HCT116 (cell line): ENCODE measurements at regions not wholly inside any gene's neighbourhood (a gene's known extent, or its start where the extent isn't known, plus 50 kb on each side); places are given as distances from the start of the nearest gene placed in this dataset.

Source experiments
- ATAC-seq: fragments of 200-7000 bp; cut with Tn5 transposase; 2 replicates; pipeline ENCODE4 v1.9.1; 2020; ENCODE audit warnings: mild to moderate bottlenecking, moderate library complexity
- BruUV-seq: library from RNA; stranded (reverse); fragments of 400-500 nt; replicated peaks from 2 replicates; lab custom pipeline; 2021; lab: Mats Ljungman, UMichigan
- CTCF ChIA-PET: fragments of 300-600 bp; sonication (Branson Sonifier 250); formaldehyde crosslinking; loops from one replicate; lab custom pipeline; 2021; ENCODE audit warnings: antibody characterized with exemption; lab: Charles Lee
- POLR2A ChIA-PET: fragments of 300-600, 350-600 bp; sonication (Branson Sonifier 250); formaldehyde crosslinking; loops from one replicate; lab custom pipeline; 2021; ENCODE audit warnings: antibody characterized with exemption; lab: Charles Lee
- RAD21 ChIA-PET, 2 experiments: fragments of 300-600 bp; sonication (Branson Sonifier 250); formaldehyde crosslinking; loops; one replicate each; lab custom pipeline; 2023; ENCODE audit warnings: low total read pairs in 2 of 2; ENCODE audit not compliant: uncharacterized antibody in 2 of 2, unreplicated experiment in 2 of 2, low non-redundant PET in 1 of 2; lab: Charles Lee
- DNase-seq: peaks from one replicate; pipeline ENCODE4 v3.0.0-alpha.2; 2010; ENCODE audit warnings: low read depth, low spot score
- H2AFZ ChIP-seq: fragments of 200-600 bp; shearing (Covaris generic), sonication (generic); 2 replicates; pipeline ENCODE4 v1.6.1; 2017; ENCODE audit warnings: low read depth, mixed run types, mixed read lengths, antibody characterized with exemption, low read length; ENCODE audit not compliant: poor library complexity, severe bottlenecking
- H3K27ac ChIP-seq: 2 replicates; pipeline ENCODE4 v1.5.1; 2012; ENCODE audit warnings: low read depth, low read length
- H3K27me3 ChIP-seq: fragments of 200-600 bp; sonication (generic); 2 replicates; pipeline ENCODE4 v1.6.1; 2016; ENCODE audit warnings: mixed run types, low read length, mixed read lengths; ENCODE audit not compliant: insufficient read depth
- H3K36me3 ChIP-seq, 2 experiments: fragments of 200-500 bp in 1 of 2; fragments of 200-600 bp in 1 of 2; sonication (Bioruptor generic) in 1 of 2; sonication (generic) in 1 of 2; 2 replicates each; pipeline versions ENCODE4 v1.5.1 to v1.6.1; 2014 to 2016; ENCODE audit warnings: low read length in 2 of 2, inconsistent platforms in 1 of 2, mixed read lengths in 1 of 2, mixed run types in 1 of 2; ENCODE audit not compliant: insufficient read depth in 2 of 2, control insufficient read depth in 1 of 2
- H3K4me1 ChIP-seq, 2 experiments: fragments of 200-600 bp in 1 of 2; sonication (generic) in 1 of 2; 2 replicates each; pipeline versions ENCODE4 v1.5.1 to v1.6.1; 2012 to 2017; ENCODE audit warnings: low read length in 2 of 2, inconsistent platforms in 1 of 2, mild to moderate bottlenecking in 1 of 2, mixed read lengths in 1 of 2, mixed run types in 1 of 2, moderate library complexity in 1 of 2; ENCODE audit not compliant: insufficient read depth in 2 of 2, control insufficient read depth in 1 of 2
- H3K4me2 ChIP-seq: fragments of 200-600 bp; sonication (generic); 2 replicates; pipeline ENCODE4 v1.6.1; 2017; ENCODE audit warnings: mixed run types, low read length, mixed read lengths
- H3K4me3 ChIP-seq, 2 experiments: fragments of 200-600 bp in 1 of 2; sonication (generic) in 1 of 2; replicated peaks in 1 of 2; 2 replicates each; pipeline ENCODE4 v1.5.1; 2011 to 2016; ENCODE audit warnings: low read length in 2 of 2, control low read depth in 1 of 2, low read depth in 1 of 2, mild to moderate bottlenecking in 1 of 2, mixed read lengths in 1 of 2, mixed run types in 1 of 2
- H3K79me2 ChIP-seq: fragments of 200-600 bp; sonication (generic); 2 replicates; pipeline ENCODE4 v1.6.1; 2017; ENCODE audit warnings: mild to moderate bottlenecking, mixed run types, low read length, moderate library complexity, mixed read lengths; ENCODE audit not compliant: insufficient read depth
- H3K9ac ChIP-seq: fragments of 200-600 bp; sonication (generic); 2 replicates; pipeline ENCODE4 v1.6.1; 2016; ENCODE audit warnings: low read length, mixed read lengths
- H3K9me2 ChIP-seq: fragments of 200-600 bp; sonication (generic), shearing (Covaris generic); 2 replicates; pipeline ENCODE4 v1.6.1; 2017; ENCODE audit warnings: mixed run types, mild to moderate bottlenecking, moderate library complexity; ENCODE audit not compliant: insufficient read depth
- H3K9me3 ChIP-seq, 2 experiments: fragments of 200-500 bp in 1 of 2; fragments of 200-600 bp in 1 of 2; sonication (Bioruptor generic) in 1 of 2; sonication (generic) in 1 of 2; 2 replicates each; pipeline ENCODE4 v1.6.1; 2014 to 2017; ENCODE audit warnings: low read length in 2 of 2, mixed read lengths in 2 of 2, inconsistent platforms in 1 of 2, low read depth in 1 of 2, mild to moderate bottlenecking in 1 of 2, mixed run types in 1 of 2, moderate library complexity in 1 of 2; ENCODE audit not compliant: control insufficient read depth in 1 of 2, insufficient read depth in 1 of 2
- H4K20me1 ChIP-seq: fragments of 200-600 bp; sonication (generic), shearing (Covaris generic); 2 replicates; pipeline ENCODE4 v1.6.1; 2017; ENCODE audit warnings: mixed run types, mild to moderate bottlenecking, moderate library complexity; ENCODE audit not compliant: insufficient read depth
- CBX3 ChIP-seq: IDR thresholded peaks from 2 replicates; pipeline ENCODE4 v1.6.1; 2012; ENCODE audit warnings: low read depth
- CEBPB ChIP-seq: IDR thresholded peaks from 2 replicates; pipeline ENCODE4 v1.6.1; 2012; ENCODE audit warnings: low read depth
- ELF1 ChIP-seq: IDR thresholded peaks from 2 replicates; pipeline ENCODE4 v1.6.1; 2012; ENCODE audit warnings: low read depth, borderline replicate concordance
- EZH2 ChIP-seq: fragments of 200-600 bp; sonication (generic); IDR thresholded peaks from 2 replicates; pipeline ENCODE4 v1.6.1; 2017; ENCODE audit warnings: antibody characterized with exemption, mixed run types
- EZH2phosphoT487 ChIP-seq: fragments of 200-600 bp; IDR thresholded peaks from 2 replicates; pipeline ENCODE4 v1.6.1; 2018; ENCODE audit warnings: antibody characterized with exemption, borderline replicate concordance
- FOSL1 ChIP-seq: IDR thresholded peaks from 2 replicates; pipeline ENCODE4 v1.6.1; 2012; ENCODE audit warnings: low read depth
- JUND ChIP-seq: IDR thresholded peaks from 2 replicates; pipeline ENCODE4 v1.6.1; 2012
- POLR2AphosphoS5 ChIP-seq: IDR thresholded peaks from 2 replicates; pipeline ENCODE4 v1.6.1; 2011; ENCODE audit warnings: mild to moderate bottlenecking, low read depth, low read length, moderate library complexity
- RAD21 ChIP-seq: IDR thresholded peaks from 2 replicates; pipeline ENCODE4 v1.6.1; 2012; ENCODE audit warnings: low read depth, mild to moderate bottlenecking
- SIN3A ChIP-seq: IDR thresholded peaks from 2 replicates; pipeline ENCODE4 v1.6.1; 2012; ENCODE audit warnings: low read depth
- SRF ChIP-seq: IDR thresholded peaks from 2 replicates; pipeline ENCODE4 v1.6.1; 2012; ENCODE audit warnings: low read depth
- TCF7L2 ChIP-seq: IDR thresholded peaks from 2 replicates; pipeline ENCODE4 v1.7.0; 2011; ENCODE audit warnings: borderline replicate concordance, inconsistent platforms; ENCODE audit not compliant: insufficient read depth, insufficient read length; ENCODE audit errors: extremely low read depth
- YY1 ChIP-seq: IDR thresholded peaks from 2 replicates; pipeline ENCODE4 v1.6.1; 2011; ENCODE audit warnings: low read length, low read depth, moderate library complexity, mild to moderate bottlenecking; ENCODE audit not compliant: insufficient replicate concordance; ENCODE audit errors: extremely low read depth
- ZNF274 ChIP-seq: fragments of 200-500 bp; sonication (Bioruptor generic); IDR thresholded peaks from 2 replicates; pipeline ENCODE4 v1.6.1; 2014; ENCODE audit warnings: mild to moderate bottlenecking, low read depth, low read length, inconsistent platforms
- intact Hi-C: fragments of 100-400 bp; cut with micrococcal nuclease; formaldehyde crosslinking; loops from 2 replicates; pipeline ENCODE4 v1.10.0; 2022
- TF ChIP-seq, protein P1 (sequence below): IDR thresholded peaks from 2 replicates; pipeline ENCODE4 v1.6.1; 2012
- TF ChIP-seq, protein P2 (sequence below): IDR thresholded peaks from 2 replicates; pipeline ENCODE4 v1.6.1; 2011; ENCODE audit warnings: mild to moderate bottlenecking, low read length, moderate library complexity; ENCODE audit not compliant: insufficient replicate concordance; ENCODE audit errors: extremely low read depth

DNA sequence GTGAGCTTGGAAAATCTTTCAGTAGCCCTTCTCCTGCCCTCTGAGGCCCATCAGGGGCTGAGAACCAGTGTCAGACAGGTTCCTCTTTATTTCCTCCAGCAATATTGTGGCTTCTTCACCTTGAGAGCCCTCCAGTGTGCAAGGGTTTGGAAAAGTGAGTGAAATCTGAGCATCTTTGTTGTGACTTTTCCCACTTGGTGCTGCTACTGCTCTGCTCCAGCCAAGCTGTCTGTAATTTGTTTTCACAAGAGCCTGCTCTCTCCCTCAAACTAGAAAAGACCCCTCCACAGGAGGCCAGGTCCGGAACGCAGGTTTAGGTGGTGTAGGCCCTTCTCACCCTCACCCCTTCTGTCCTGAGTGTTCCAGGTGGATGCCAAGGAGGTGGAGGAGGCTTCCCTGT is 57.4 kb upstream of the SPRY4 start:
- peaks cover 21 to 35% of the 10 kb centered on the region in 2 experiments for H3K4me1 ChIP-seq
- H2AFZ ChIP-seq = no peak overlapping the region
- no peaks in the 10 kb centered on the region for H3K27me3 ChIP-seq
- no peak overlapping the region for H3K27ac ChIP-seq
- BruUV-seq = no TSS peak
- no peaks in the 10 kb centered on the region for H4K20me1 ChIP-seq
- RAD21 ChIA-PET = no interaction called here
- TF ChIP-seq EZH2phosphoT487 = no peak
- no peak for TF ChIP-seq POLR2AphosphoS5
- TF ChIP-seq, protein P1, sequence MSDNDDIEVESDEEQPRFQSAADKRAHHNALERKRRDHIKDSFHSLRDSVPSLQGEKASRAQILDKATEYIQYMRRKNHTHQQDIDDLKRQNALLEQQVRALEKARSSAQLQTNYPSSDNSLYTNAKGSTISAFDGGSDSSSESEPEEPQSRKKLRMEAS = no peak
- TF ChIP-seq, protein P2, sequence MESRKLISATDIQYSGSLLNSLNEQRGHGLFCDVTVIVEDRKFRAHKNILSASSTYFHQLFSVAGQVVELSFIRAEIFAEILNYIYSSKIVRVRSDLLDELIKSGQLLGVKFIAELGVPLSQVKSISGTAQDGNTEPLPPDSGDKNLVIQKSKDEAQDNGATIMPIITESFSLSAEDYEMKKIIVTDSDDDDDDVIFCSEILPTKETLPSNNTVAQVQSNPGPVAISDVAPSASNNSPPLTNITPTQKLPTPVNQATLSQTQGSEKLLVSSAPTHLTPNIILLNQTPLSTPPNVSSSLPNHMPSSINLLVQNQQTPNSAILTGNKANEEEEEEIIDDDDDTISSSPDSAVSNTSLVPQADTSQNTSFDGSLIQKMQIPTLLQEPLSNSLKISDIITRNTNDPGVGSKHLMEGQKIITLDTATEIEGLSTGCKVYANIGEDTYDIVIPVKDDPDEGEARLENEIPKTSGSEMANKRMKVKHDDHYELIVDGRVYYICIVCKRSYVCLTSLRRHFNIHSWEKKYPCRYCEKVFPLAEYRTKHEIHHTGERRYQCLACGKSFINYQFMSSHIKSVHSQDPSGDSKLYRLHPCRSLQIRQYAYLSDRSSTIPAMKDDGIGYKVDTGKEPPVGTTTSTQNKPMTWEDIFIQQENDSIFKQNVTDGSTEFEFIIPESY = no peak
- no peak for TF ChIP-seq CEBPB
- TF ChIP-seq SIN3A = no peak
- no peak for TF ChIP-seq CBX3
- TF ChIP-seq ELF1 = no peak
- no peak for TF ChIP-seq FOSL1
- TF ChIP-seq TCF7L2 = no peak
- no peak for TF ChIP-seq YY1
- no peak for TF ChIP-seq ZNF274
- TF ChIP-seq RAD21 = no peak
- TF ChIP-seq SRF = no peak
- no peak for TF ChIP-seq EZH2
- TF ChIP-seq JUND = no peak
- no peaks in the 10 kb centered on the region for H3K79me2 ChIP-seq
- no peak overlapping the region for H3K4me3 ChIP-seq
- intact Hi-C loops = no loop called here
- H3K36me3 ChIP-seq = no peaks in the 10 kb centered on the region
- DNase-seq (no peak), ATAC-seq (no peak)
- H3K9ac ChIP-seq = no peak overlapping the region
- no peaks in the 10 kb centered on the region for H3K9me3 ChIP-seq
- POLR2A ChIA-PET = no interaction called here
- CTCF ChIA-PET = no interaction called here
- H3K4me2 ChIP-seq = no peak overlapping the region
- H3K9me2 ChIP-seq = no peaks in the 10 kb centered on the region
